ENCODE measurements at regions not wholly inside any gene's neighbourhood (a gene's known extent, or its start where the extent isn't known, plus 50 kb on each side); places are given as distances from the start of the nearest gene placed in this dataset.

DNA sequence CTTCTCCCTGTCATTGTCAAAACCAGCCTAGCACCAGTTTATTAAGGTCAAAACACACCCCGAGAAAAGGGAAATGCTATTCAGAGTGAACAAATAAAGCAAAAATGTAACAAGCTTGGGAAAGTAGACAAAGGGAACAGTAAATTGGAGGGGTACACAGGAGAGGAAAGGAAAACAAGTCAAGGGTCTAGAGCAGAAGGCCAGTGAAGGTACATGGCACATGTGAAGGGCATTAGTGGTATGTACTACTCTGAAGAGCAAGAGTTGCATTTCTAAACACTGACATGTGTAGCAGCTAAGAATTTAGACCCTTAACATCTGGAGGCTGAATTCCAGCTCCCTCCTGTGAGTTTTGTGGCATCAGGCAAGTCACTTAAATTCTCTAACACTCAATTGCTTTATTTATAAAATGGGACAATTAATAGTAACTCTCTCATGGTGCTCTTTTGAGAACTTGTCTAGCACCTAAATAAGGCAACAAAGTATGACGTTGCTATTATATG lies 244.3 kb upstream of the ADAMTS9 start:
- Mint-ChIP-seq H3K4me1 (ENCODE audit: unreplicated experiment) (no peaks in the 10 kb centered on the region), H3K4me3 (ENCODE audit: unreplicated experiment) (no peak overlapping the region), H3K9me3 (ENCODE audit: unreplicated experiment) (peaks cover 10% of the 10 kb centered on the region), H3K27me3 (ENCODE audit: unreplicated experiment) (no peaks in the 10 kb centered on the region), H3K27ac (ENCODE audit: unreplicated experiment) (no peak overlapping the region), H3K36me3 (ENCODE audit: unreplicated experiment) (no peaks in the 10 kb centered on the region)
- no peak for DNase-seq (ENCODE audit: extremely low spot score, unreplicated experiment)
- TF ChIP-seq, protein P1, sequence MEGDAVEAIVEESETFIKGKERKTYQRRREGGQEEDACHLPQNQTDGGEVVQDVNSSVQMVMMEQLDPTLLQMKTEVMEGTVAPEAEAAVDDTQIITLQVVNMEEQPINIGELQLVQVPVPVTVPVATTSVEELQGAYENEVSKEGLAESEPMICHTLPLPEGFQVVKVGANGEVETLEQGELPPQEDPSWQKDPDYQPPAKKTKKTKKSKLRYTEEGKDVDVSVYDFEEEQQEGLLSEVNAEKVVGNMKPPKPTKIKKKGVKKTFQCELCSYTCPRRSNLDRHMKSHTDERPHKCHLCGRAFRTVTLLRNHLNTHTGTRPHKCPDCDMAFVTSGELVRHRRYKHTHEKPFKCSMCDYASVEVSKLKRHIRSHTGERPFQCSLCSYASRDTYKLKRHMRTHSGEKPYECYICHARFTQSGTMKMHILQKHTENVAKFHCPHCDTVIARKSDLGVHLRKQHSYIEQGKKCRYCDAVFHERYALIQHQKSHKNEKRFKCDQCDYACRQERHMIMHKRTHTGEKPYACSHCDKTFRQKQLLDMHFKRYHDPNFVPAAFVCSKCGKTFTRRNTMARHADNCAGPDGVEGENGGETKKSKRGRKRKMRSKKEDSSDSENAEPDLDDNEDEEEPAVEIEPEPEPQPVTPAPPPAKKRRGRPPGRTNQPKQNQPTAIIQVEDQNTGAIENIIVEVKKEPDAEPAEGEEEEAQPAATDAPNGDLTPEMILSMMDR (IDR thresholded peaks at IDR 0.05), result no peak

DNA sequence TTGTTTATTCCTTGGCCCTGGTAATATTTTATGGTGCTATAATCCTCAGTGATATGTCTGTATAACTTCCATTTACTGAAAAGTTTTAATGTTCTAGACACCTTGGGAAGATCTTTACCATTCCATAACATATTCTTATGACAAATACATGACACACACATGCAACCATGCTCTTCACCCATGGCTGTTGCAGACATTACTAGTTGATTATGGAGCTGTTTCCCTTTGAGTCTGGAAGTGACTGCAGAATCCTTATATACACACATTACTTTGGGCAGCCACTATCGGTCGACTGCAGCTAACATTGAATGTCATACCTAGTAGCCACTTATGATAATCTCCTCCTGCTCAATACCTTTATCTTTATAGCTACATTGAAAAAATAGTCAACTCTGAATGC lies 243.1 kb upstream of the ADAMTS9 start:
- no peak overlapping the region for H3K4me3 Mint-ChIP-seq (ENCODE audit: unreplicated experiment)
- no peaks in the 10 kb centered on the region for H3K27me3 Mint-ChIP-seq (ENCODE audit: unreplicated experiment)
- TF ChIP-seq, protein P1 (IDR thresholded peaks at IDR 0.05), result no peak
- H3K4me1 Mint-ChIP-seq (ENCODE audit: unreplicated experiment), result no peaks in the 10 kb centered on the region
- DNase-seq (ENCODE audit: extremely low spot score, unreplicated experiment), result no peak
- no peaks in the 10 kb centered on the region for H3K36me3 Mint-ChIP-seq (ENCODE audit: unreplicated experiment)
- no peak overlapping the region for H3K27ac Mint-ChIP-seq (ENCODE audit: unreplicated experiment)
- peaks cover 10% of the 10 kb centered on the region for H3K9me3 Mint-ChIP-seq (ENCODE audit: unreplicated experiment)

DNA sequence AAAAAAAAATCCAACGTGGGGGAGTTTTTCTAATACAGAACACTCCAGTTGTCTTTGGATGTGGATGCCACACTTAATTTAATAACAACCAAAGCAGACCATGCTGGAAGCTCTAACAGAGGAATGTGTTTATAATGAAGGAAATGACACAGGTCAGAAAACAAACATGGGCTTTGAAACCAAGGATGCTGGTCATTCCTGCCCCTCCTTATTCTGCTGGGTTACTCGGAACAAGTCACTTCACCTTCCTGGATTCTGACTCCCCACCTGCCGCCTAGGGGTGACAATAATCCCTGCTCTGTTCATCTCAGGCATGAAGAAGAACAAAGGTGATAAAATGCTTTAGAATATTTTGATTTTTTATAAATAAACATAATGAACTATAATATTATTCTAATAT lies 240.9 kb upstream of the ADAMTS9 start:
- peaks cover 10% of the 10 kb centered on the region for H3K9me3 Mint-ChIP-seq (ENCODE audit: unreplicated experiment)
- no peak overlapping the region for H3K27ac Mint-ChIP-seq (ENCODE audit: unreplicated experiment)
- no peak overlapping the region for H3K4me3 Mint-ChIP-seq (ENCODE audit: unreplicated experiment)
- DNase-seq (ENCODE audit: extremely low spot score, unreplicated experiment), result no peak
- no peaks in the 10 kb centered on the region for H3K36me3 Mint-ChIP-seq (ENCODE audit: unreplicated experiment)
- H3K4me1 Mint-ChIP-seq (ENCODE audit: unreplicated experiment), result peaks cover 2% of the 10 kb centered on the region
- no peaks in the 10 kb centered on the region for H3K27me3 Mint-ChIP-seq (ENCODE audit: unreplicated experiment)
- TF ChIP-seq, protein P1 (IDR thresholded peaks at IDR 0.05), result no peak

DNA sequence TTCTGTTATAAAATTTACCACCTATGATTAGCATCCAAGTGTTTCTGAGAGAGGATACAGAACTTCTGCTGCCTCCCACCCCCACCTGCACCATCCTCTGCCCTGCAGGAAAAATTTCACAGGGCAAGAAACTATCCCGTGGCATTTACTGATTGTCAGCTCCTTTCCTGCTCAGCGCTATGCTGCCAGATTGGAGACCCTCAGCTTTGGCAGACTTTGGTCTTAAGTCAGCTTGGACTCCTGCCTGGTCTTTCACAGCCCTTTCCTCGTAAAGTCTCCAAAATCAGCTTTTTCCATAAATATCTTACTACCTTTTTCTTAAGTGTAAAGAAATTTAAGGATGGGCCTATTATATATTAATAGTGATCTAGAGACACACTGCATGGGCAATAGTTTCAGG lies 239.9 kb upstream of the ADAMTS9 start:
- Mint-ChIP-seq H3K4me3 (ENCODE audit: unreplicated experiment) (no peak overlapping the region), H3K27me3 (ENCODE audit: unreplicated experiment) (peaks cover 2% of the 10 kb centered on the region), H3K9me3 (ENCODE audit: unreplicated experiment) (peaks cover 2% of the 10 kb centered on the region), H3K4me1 (ENCODE audit: unreplicated experiment) (peaks cover 2% of the 10 kb centered on the region), H3K27ac (ENCODE audit: unreplicated experiment) (no peak overlapping the region), H3K36me3 (ENCODE audit: unreplicated experiment) (no peaks in the 10 kb centered on the region)
- TF ChIP-seq, protein P1 (IDR thresholded peaks at IDR 0.05), result no peak
- DNase-seq (ENCODE audit: extremely low spot score, unreplicated experiment), result no peak

DNA sequence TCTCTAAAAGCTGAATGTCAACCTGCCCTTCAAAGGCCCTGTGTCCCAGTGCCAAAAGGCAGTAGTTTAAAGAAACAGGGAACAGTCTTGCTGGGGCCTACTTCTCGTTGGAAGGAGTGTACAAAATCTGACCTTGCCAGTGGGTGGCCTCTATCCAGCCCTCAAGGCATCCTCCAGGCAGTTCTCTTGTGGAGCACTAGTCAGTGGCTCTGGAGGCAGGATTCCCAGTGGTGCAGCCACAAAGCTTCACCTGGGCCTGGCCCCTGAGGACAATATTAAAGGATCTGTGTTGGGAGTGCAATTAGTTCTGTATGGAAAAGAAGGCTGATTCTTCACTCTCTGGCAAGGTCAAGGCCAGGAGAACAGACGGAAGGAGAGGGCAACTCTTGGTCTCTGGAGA lies 237.8 kb upstream of the ADAMTS9 start:
- Mint-ChIP-seq H3K36me3 (ENCODE audit: unreplicated experiment) (no peaks in the 10 kb centered on the region), H3K27me3 (ENCODE audit: unreplicated experiment) (peaks cover 2% of the 10 kb centered on the region), H3K27ac (ENCODE audit: unreplicated experiment) (no peak overlapping the region), H3K4me3 (ENCODE audit: unreplicated experiment) (no peak overlapping the region), H3K9me3 (ENCODE audit: unreplicated experiment) (no peaks in the 10 kb centered on the region), H3K4me1 (ENCODE audit: unreplicated experiment) (peaks cover 2% of the 10 kb centered on the region)
- TF ChIP-seq, protein P1 (IDR thresholded peaks at IDR 0.05), result no peak
- no peak for DNase-seq (ENCODE audit: extremely low spot score, unreplicated experiment)

All from osteocyte (in vitro differentiated cells).